NCI-H128 (cell line): ENCODE measurements at regions not wholly inside any gene's neighbourhood (a gene's known extent, or its start where the extent isn't known, plus 50 kb on each side); places are given as distances from the start of the nearest gene placed in this dataset.

Source experiments
- DNase-seq: peaks from one replicate; lab custom pipeline; 2025; ENCODE audit not compliant: unreplicated experiment; lab: John Stamatoyannopoulos, UW

DNA sequence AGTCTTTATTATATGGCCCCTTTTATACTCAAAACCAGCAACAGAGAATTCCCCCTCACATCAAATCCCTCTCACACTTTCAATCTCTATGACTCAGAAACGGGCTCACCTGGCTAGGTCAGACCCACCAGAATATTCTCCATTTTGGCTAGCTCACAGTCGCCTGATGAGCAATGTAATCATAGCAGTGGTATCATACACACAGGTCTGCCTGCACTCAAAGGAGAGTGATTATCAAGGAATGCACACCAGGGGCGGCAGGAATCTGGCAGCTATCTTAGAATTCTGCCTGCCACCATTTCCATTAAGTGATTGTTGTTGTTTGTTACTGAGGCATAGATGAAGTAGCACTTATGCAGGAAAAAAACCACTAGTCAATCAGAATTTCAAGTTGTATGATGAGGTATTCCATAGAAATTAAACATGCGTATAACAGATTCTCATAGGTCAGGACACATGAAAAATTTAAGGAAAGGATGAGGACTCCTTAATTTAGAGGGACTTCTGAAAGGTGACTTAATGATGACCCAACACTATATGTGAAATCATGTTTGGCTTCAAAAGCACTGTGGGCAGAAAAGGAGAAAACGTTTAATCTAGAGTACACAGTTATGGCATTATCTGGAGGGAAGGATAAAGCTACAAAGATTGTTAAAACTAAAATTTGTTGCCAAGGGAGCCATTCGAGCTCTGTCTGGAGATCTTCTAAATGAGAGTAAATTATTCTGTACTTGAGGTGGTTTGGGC is 185.8 kb upstream of the DDI1 start:
- no peak for DNase-seq

DNA sequence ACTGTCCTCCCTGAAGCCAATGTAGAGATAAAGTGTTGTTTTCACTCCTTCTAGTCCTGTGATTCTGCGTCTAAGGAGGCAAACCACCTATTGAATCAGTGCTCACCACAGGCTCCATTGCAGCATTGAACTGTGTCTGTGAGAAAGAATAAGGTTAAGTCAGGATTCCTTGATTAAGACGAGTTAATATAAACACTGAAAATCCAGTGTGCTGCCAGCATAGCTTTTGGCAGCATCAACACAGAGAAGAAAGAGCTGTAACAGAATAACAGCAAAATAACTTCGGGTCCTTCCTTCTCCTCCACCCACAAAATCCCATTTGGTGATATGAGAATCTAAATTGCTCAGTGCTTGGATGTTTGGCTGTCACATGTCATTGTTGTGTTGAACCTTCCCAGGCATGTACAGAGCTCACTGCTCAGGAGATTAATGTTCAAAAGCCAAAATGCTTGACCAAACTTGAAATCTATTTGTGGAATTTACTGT is 185.2 kb upstream of the DDI1 start:
- no peak for DNase-seq
